T-helper 2 cell (primary cell): ENCODE measurements at regions not wholly inside any gene's neighbourhood (a gene's known extent, or its start where the extent isn't known, plus 50 kb on each side); places are given as distances from the start of the nearest gene placed in this dataset.
A peak's percentile ranks its signal among the peaks of the same experiment; 100 is the strongest.
"Not testable (repeated sequence)": the region's sequence is repeated elsewhere in the genome, so short reads cannot be mapped to it uniquely, and the experiment has no call there.

Experiments
- DNase-seq, 5 experiments: peaks; one replicate each; pipeline versions ENCODE4 v3.0.0 to v3.0.0-alpha.2; 2012 to 2022

GRCh38 chr11:34830648-34831047 lies 85.5 kb downstream of the APIP start:
- DNase-seq: no peak

- DNase-seq: no peak
These were observed 86.1 kb downstream of the APIP start for GRCh38 chr11:34830035-34830434.

DNA sequence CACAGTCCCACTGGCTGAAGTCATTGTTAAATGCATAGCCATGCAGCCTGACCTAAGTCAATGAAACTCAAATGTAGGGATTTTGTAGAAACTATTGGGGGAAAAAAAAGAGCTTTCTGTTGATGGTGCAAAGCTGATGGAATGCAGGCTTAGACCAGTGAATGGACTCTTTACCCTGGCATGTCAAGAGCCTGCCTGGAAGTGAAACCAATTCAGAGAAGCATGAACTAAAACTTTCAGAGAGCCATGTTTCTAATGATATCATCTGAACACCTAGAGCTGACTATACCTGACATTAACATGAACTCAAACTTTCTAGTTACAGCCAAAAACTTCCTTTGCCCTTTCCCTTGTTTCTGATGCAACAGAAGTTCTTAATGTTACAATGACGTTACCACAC lies 89.0 kb downstream of the APIP start:
- DNase-seq: no peak

DNA sequence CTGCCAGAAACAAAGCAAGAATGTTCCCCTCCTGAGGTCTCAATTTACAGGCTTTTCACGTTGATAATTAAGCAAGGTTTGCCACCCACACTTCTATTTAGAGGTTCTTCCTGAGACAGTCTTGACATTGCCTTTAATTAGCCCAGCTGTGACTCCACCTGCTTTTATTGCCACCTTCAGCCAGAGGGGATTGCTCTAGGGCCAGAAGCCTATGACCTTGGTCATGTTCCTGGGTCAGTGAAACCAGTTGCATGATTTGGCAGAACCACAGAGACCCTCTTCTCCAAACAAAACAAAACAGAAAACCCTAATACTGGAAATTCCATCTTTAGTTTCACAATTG lies 89.8 kb downstream of the APIP start:
- DNase-seq: no peak

DNA sequence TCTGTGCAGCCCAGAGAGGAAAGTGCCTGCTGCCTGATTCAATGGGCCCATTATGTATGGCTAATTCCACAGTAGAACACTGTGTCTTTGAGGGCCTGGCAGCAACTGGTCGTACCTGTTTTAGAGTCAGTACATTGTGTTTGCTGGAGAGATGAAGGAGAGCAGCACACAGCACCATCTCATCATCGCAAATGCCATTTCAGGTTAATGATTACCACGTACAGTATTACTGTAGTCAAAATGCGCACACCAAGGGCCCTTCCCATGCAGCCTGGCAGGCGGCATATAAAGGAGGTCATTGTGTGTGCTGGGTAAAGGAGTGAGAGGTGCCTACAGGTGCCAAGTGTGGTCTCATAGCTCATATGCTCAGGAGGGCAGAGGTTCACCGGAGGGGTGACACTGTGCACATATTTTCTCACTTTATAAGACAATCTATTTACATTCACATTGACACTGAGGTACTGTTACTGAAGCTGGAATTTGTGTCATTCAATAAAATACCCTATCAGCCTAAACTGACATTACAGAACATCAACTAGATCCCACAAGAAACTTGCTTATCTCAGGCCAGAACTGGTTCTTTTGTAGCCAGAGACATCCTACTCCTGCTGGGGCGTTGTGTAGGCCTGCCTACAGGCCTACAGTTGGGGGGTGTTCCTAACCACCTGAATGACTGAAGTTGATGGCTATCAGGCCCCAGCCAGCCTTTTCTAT lies 90.4 kb downstream of the APIP start:
- DNase-seq: no peak

DNA sequence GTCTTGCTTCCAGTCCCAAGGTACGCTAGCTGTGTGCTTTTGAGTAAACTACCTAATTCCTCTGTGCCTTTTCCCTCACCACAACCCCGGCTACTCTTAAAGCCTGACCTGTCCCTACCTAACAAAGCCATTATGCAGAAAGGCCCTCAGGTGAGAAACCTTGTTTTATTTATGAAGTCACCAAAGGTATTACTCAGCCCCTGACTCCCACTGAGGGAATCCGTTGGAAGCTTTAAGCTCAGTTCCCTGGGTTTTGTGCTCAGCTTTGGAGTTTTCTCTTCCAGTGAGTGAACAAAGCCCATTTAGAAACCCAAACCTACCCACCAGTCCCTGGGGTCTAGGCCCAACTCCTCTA lies 90.9 kb downstream of the APIP start:
- DNase-seq: no peak

DNA sequence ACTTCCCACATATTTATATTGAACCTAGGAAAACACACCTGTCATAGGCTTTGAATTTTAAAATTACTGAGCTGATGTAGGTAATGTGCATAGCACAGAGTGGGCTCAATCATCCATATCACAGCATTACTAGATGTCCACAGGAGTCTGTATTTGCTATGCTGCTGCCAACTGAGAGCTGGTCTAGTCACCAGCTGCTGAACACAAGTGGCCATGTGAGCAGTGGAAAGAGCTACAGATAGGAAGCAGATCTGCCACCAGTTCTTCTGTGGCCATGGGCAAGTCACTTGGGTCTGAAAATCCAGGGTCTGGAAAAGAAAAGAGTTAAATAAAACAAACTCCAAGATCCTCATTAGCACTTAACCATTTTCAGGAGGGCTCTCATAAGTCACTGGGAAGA lies 91.8 kb downstream of the APIP start:
- DNase-seq: no peak

GRCh38 chr11:34823639-34824038 lies 92.5 kb downstream of the APIP start:
- no peak for DNase-seq

GRCh38 chr11:34823197-34823596 lies 93.0 kb downstream of the APIP start:
- no peak for DNase-seq

- DNase-seq: peak in 1 of 5 experiments; percentile 55
These were observed 96.3 kb downstream of the APIP start for GRCh38 chr11:34819740-34820482.

GRCh38 chr11:34817812-34818211 lies 98.4 kb downstream of the APIP start:
- DNase-seq: not testable (repeated sequence)

DNA sequence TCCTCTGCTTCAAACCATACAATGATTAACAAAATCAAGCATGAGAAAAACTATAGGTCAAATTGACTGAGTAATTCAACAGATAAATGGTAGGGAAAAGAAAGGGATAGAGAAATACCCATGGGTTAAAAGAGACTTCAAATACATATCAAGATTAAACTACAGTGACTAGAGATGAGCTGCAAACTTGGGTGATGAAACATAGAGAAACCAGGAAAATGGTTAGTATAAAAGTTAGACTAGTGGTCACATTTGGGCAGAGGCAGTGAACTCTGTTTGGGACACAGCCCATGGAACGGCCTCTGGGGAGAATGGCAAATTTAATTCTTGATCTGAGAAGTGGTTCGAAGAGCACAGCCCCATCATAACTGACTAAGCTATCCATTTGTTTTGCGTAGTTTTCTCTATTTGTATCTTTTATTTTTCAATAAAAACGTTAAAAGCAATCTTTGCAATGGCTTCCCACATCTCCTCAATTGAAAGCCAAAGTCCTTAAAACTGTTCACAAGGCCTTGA lies 99.4 kb downstream of the APIP start:
- DNase-seq: no peak

DNA sequence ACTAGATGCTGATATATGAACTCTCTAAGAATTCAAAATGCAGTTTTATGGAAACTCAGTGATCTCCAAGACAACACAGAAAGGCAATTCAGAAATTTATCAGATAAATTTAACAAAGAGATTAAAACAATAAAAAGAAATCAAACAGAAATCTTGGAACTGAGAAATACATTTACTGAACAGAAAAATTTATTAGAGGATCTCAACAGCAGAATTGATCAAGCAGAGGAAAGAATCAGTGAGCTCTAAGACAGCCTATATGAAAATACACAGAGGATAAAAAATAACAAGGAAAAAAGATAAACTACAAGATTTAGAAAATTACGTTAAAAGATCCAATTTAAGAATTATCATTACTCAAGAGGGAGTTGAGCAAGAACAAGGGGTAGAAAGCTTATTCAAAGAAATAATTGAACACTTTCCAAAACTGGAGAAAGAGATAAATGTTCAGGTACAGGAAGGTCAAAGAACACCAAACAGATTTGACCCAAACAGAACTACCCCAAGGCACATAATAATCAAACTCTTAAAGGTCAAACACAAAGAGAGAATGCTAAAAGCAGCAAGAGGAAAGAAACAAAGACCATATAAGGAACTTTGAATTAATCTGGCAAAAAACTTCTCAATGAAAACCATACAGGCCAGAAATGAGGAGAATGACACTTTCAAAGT lies 103.1 kb downstream of the APIP start:
- DNase-seq: no peak

DNA sequence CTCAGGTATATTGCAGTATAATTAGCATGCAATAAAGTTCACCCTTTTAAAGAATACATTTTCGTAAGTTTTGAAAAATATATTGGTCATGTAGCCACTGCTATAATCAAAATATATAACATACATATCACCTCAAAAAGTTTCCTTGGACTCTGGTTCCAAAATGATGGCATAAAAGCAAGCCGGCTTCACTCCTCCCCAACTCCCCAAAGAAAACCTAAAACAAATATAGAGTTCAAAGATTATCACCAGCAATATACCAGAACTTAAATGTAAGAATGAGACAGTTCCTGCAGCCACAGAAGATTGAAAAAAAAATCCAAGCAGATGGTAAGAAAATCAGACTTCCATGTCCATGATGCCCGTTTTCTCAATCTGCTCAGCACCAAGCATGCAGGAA lies 104.3 kb downstream of the APIP start:
- no peak for DNase-seq

- DNase-seq: no peak
These were observed 106.0 kb downstream of the APIP start for GRCh38 chr11:34810107-34810562.

- DNase-seq: peak in 1 of 5 experiments; percentile 57
These were observed 106.7 kb downstream of the APIP start for GRCh38 chr11:34809191-34810106.

- no peak for DNase-seq
These were observed 109.3 kb downstream of the APIP start for GRCh38 chr11:34806875-34807274.

- no peak for DNase-seq
These were observed 110.2 kb downstream of the APIP start for GRCh38 chr11:34805937-34806336.

GRCh38 chr11:34799848-34800247 lies 116.3 kb downstream of the APIP start:
- no peak for DNase-seq

GRCh38 chr11:34798985-34799384 lies 117.2 kb downstream of the APIP start:
- DNase-seq: no peak

- DNase-seq: not testable (repeated sequence)
These were observed 118.7 kb downstream of the APIP start for GRCh38 chr11:34797497-34797896.

DNA sequence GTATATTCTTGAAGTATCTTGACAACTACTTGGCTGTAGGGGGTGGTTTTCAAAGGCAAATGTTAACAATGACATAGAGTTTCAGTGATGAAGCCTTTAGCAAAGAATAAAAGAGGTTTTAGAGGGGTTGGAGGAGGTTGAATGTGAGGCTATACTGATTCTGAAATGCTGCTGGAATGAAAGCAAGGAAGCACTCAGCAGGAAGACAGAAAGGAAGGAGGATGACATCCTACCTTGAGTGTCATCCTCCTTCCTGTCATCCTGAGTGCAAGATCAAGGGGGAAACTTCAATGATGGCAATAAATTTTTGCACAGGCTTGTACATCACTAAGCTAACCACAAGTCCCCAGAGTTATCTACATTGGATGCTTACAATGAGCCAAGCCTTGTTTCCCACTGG lies 120.5 kb downstream of the APIP start:
- DNase-seq: no peak

DNA sequence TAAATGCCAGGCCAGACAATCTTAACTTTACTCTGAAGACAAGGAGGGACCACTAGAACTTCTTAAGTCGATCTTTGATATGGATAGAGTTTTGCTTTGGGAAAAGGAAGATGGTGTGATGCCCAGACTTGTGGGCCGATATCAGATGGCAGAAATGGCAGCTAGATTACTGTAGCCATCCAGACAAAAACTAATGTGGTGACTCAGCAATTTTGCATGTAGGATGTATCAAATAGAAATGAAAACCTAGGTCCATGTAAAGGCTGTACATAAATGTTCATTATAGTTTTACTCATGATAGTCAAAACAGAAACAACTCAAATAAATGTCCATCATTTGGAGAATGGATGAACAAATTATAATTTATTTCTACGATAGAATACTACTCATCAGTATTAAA lies 121.5 kb downstream of the APIP start:
- no peak for DNase-seq
